Peyer's patch (tissue), 4 donors: ENCODE measurements at regions not wholly inside any gene's neighbourhood (a gene's known extent, or its start where the extent isn't known, plus 50 kb on each side); places are given as distances from the start of the nearest gene placed in this dataset.

Experiments used
- POLR2A ChIP-seq, 2 donors: fragments of 450-650 bp; IDR thresholded peaks; one replicate each; pipeline ENCODE4 v1.5.1; 2017; ENCODE audit warnings: antibody characterized with exemption in 2 of 2, mild to moderate bottlenecking in 2 of 2, moderate library complexity in 2 of 2
- TF ChIP-seq, protein P1 (sequence below), 6 experiments: fragments of 450-650 bp in 4 of 6; fragments of 200-600 bp in 2 of 6; sonication (generic) in 1 of 6; IDR thresholded peaks; one replicate each; pipeline ENCODE4 v1.5.1; 2017 to 2019; ENCODE audit warnings: antibody characterized with exemption in 6 of 6, mild to moderate bottlenecking in 3 of 6, moderate library complexity in 1 of 6

DNA sequence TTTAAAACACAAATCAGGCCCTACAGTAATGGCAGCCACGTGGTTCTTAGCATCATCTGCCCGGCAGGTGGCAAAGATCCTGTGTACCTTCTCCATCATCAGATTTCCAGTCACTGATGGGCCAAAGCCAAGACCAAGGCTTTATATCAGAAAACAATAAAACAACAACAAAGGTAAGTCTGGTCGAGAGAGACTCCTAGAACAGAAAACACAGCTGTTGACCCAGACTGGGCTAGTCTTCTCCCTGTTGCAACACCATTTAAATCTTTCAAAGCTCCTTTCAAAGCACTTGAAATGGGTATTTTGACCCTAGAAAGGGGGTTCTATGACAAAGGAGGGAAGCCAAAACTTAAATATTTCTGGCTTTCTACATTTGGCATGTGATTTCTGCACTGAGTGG is 285.6 kb downstream of the IPMK start:
- no peak for TF ChIP-seq POLR2A (IDR thresholded peaks at IDR 0.05)
- TF ChIP-seq, protein P1, sequence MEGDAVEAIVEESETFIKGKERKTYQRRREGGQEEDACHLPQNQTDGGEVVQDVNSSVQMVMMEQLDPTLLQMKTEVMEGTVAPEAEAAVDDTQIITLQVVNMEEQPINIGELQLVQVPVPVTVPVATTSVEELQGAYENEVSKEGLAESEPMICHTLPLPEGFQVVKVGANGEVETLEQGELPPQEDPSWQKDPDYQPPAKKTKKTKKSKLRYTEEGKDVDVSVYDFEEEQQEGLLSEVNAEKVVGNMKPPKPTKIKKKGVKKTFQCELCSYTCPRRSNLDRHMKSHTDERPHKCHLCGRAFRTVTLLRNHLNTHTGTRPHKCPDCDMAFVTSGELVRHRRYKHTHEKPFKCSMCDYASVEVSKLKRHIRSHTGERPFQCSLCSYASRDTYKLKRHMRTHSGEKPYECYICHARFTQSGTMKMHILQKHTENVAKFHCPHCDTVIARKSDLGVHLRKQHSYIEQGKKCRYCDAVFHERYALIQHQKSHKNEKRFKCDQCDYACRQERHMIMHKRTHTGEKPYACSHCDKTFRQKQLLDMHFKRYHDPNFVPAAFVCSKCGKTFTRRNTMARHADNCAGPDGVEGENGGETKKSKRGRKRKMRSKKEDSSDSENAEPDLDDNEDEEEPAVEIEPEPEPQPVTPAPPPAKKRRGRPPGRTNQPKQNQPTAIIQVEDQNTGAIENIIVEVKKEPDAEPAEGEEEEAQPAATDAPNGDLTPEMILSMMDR (IDR thresholded peaks at IDR 0.05): no peak
